GM23248 (cell line): ENCODE measurements at regions not wholly inside any gene's neighbourhood (a gene's known extent, or its start where the extent isn't known, plus 50 kb on each side); places are given as distances from the start of the nearest gene placed in this dataset.

ENCODE experiments used
- EZH2 ChIP-seq: fragments of 200-600 bp; sonication (generic); IDR thresholded peaks from 2 replicates; pipeline ENCODE4 v1.6.1; 2018; ENCODE audit warnings: antibody characterized with exemption, mild to moderate bottlenecking; ENCODE audit not compliant: insufficient read depth, poor library complexity, severe bottlenecking
- EZH2phosphoT487 ChIP-seq: fragments of 200-600 bp; sonication (generic); IDR thresholded peaks from 2 replicates; pipeline ENCODE4 v1.6.1; 2018; ENCODE audit warnings: antibody characterized with exemption, moderate library complexity, mild to moderate bottlenecking, low read depth; ENCODE audit not compliant: insufficient read depth

DNA sequence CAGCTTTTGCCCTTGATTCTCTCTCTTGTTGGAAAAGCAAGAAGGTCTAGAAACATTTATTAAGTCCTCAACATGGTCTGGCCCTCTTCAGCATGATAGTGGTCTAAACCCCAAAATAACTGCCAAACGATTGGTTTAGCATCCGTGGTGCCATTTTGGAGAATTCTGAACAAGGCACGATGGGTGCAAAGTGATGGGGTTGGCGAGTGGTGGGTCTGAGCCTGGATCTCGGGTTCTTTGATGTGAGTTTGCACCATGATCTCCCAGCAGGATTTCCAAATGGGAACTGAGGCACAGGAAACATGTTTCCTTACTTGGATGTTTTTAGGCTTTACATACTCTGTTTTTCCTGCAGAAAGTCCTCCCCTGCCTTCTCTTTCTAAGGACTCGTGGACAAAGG lies 240.3 kb downstream of the MYCN start:
- TF ChIP-seq EZH2 (no peak), EZH2phosphoT487 (no peak)
